Heart right ventricle (tissue), 16 donors: ENCODE measurements at regions not wholly inside any gene's neighbourhood (a gene's known extent, or its start where the extent isn't known, plus 50 kb on each side); places are given as distances from the start of the nearest gene placed in this dataset.

Experiments
- ATAC-seq, 8 donors: fragments of 200-7000 bp; cut with Tn5 transposase; one replicate each; pipeline ENCODE4 v1.9.1; 2020; ENCODE audit warnings: mild to moderate bottlenecking in 8 of 8, moderate library complexity in 8 of 8, moderate number of reproducible peaks in 1 of 8
- DNase-seq, 2 donors: peaks; one replicate each; pipeline ENCODE4 v3.0.0-alpha.2; 2020
- H3K27ac ChIP-seq, 10 donors: fragments of 200-600 bp; sonication (generic) in 2 of 10; one replicate each; pipeline versions ENCODE4 v1.5.0 to v1.8.0; 2020 to 2022; ENCODE audit warnings: mild to moderate bottlenecking in 3 of 10
- H3K27me3 ChIP-seq, 7 donors: fragments of 200-600 bp; one replicate each; pipeline ENCODE4 v1.8.0; 2021 to 2022; ENCODE audit warnings: mild to moderate bottlenecking in 2 of 7
- H3K36me3 ChIP-seq, 9 donors: fragments of 200-600 bp; sonication (generic) in 1 of 9; one replicate each; pipeline versions ENCODE4 v1.5.0 to v1.8.0; 2020 to 2022; ENCODE audit warnings: mild to moderate bottlenecking in 2 of 9
- H3K4me1 ChIP-seq, 9 donors: fragments of 200-600 bp; sonication (generic) in 1 of 9; one replicate each; pipeline versions ENCODE4 v1.5.0 to v1.8.0; 2020 to 2022; ENCODE audit warnings: mild to moderate bottlenecking in 4 of 9
- H3K4me3 ChIP-seq, 10 donors: fragments of 200-600 bp; sonication (generic) in 2 of 10; one replicate each; pipeline versions ENCODE4 v1.5.0 to v1.8.0; 2020 to 2022; ENCODE audit warnings: mild to moderate bottlenecking in 7 of 10, moderate library complexity in 2 of 10
- H3K9me3 ChIP-seq, 11 donors: fragments of 200-600 bp in 10 of 11; sonication (generic) in 2 of 11; one replicate each; pipeline versions ENCODE4 v1.5.0 to v1.8.0; 2013 to 2022; ENCODE audit warnings: mild to moderate bottlenecking in 2 of 11, control low read depth in 1 of 11, moderate library complexity in 1 of 11
- CTCF ChIP-seq, 9 donors: fragments of 200-600 bp; sonication (generic) in 2 of 9; IDR thresholded peaks; one replicate each; pipeline versions ENCODE4 v1.5.0 to v1.8.0; 2021 to 2022; ENCODE audit warnings: antibody characterized with exemption in 9 of 9, mild to moderate bottlenecking in 5 of 9, moderate library complexity in 1 of 9
- WGBS, 2 donors: extraction: QIAGEN DNeasy Blood & Tissue Kit; methylation state at CpG; one replicate each; pipeline ENCODE4 v1.1.7; 2013; ENCODE audit warnings: inconsistent platforms in 1 of 2; 5-methylcytosine and 5-hydroxymethylcytosine counted together
- intact Hi-C, 10 donors: fragments of 100-400 bp; cut with DNase I; formaldehyde crosslinking; loops; one replicate each; pipeline versions ENCODE4 v1.11.1 to v1.14.2; 2022
- donor health status: Arrhythmogenic right ventricular cardiomyopathy.
- donor health status: ischemic (EF 13 %, LVEDD 7.1; RV severe dilation, severe dysfunction).
- donor health status: healthy with polysubstance abuse.
- donor health status: DM: no; HTN: yes; CAD: no.
- donor health status: DM: no; HTN: no; CAD: no.
- donor health status: ischemic (EF 25% LVEDD 6.9; RV normal size, moderate dysfunction).
- donor health status: ischemic (EF 25% LVEDD 5.7; RV mildly dilated, moderate dysfunction).
- donor health status: healthy.
- donor health status: DM: yes; HTN: yes; CAD: no.
- donor health status: Ischemic cardiomyopathy.
- donor health status: ischemic (EF 35%, LVEDD 5.7; RV mildly dilated, moderate dysfunction).
- donor health status: nonischemic (EF 11% LVEDD 7.7; RV severe dilation, severe dysfunction).
- donor health status: DM: yes; HTN: yes; CAD: no.
- donor health status: PGD.
- donor health status: ischemic (EF 29% LVEDD 5.4; RV normal size, mild dysfunction).
- donor health status: nonischemic (EF 23%, LVEDD 6.1; RV moderate dilation, normal function).

GRCh38 chr2:136479696-136480095, 285.6 kb upstream of the THSD7B start:
- no peak overlapping the region for H3K27ac ChIP-seq
- DNase-seq (no peak), ATAC-seq (no peak)
- H3K27me3 ChIP-seq: peaks cover 0 to 5% (median 0%) of the 10 kb centered on the region in 7 donors
- intact Hi-C loops: no loop called here
- H3K9me3 ChIP-seq: peaks cover 0 to 23% (median 11%) of the 10 kb centered on the region in 11 donors
- no peak for TF ChIP-seq CTCF (IDR thresholded peaks at IDR 0.05)
- no peaks in the 10 kb centered on the region for H3K36me3 ChIP-seq
- 75 to 79% methylated on average over 2 of the region's 2 CpGs for WGBS, 2 donors
- H3K4me3 ChIP-seq: no peak overlapping the region
- no peaks in the 10 kb centered on the region for H3K4me1 ChIP-seq

GRCh38 chr2:136468799-136469369, 296.5 kb upstream of the THSD7B start:
- Histone ChIP-seq H3K4me3 (no peak overlapping the region), H3K4me1 (no peaks in the 10 kb centered on the region), H3K27me3 (peaks cover 0 to 13% (median 0%) of the 10 kb centered on the region in 7 donors), H3K9me3 (peaks cover 0 to 9% (median 0%) of the 10 kb centered on the region in 11 donors), H3K36me3 (no peaks in the 10 kb centered on the region), H3K27ac (no peak overlapping the region)
- TF ChIP-seq CTCF (IDR thresholded peaks at IDR 0.05): no peak
- no peak for DNase-seq
- ATAC-seq: no peak
- intact Hi-C loops: no loop called here
- 60 to 64% methylated on average over 7 of the region's 7 CpGs for WGBS, 2 donors

- ATAC-seq (no peak), DNase-seq (no peak)
- intact Hi-C loops: no loop called here
- Histone ChIP-seq H3K9me3 (no peaks in the 10 kb centered on the region), H3K27me3 (peaks cover 0 to 37% (median 4%) of the 10 kb centered on the region in 7 donors), H3K4me1 (no peaks in the 10 kb centered on the region), H3K36me3 (no peaks in the 10 kb centered on the region), H3K4me3 (no peak overlapping the region), H3K27ac (no peak overlapping the region)
- WGBS, 2 donors: 73 to 84% methylated on average over 1 of the region's 1 CpG
- TF ChIP-seq CTCF (IDR thresholded peaks at IDR 0.05): no peak
Observed at GRCh38 chr2:136452528-136452927, 312.8 kb upstream of the THSD7B start.

- peaks cover 0 to 29% (median 4%) of the 10 kb centered on the region in 7 donors for H3K27me3 ChIP-seq
- H3K4me1 ChIP-seq: no peaks in the 10 kb centered on the region
- 49 to 60% methylated on average over 7 of the region's 7 CpGs for WGBS, 2 donors
- no peak for TF ChIP-seq CTCF (IDR thresholded peaks at IDR 0.05)
- intact Hi-C loops: no loop called here
- DNase-seq (no peak), ATAC-seq (no peak)
- H3K27ac ChIP-seq: no peak overlapping the region
- H3K36me3 ChIP-seq: no peaks in the 10 kb centered on the region
- no peaks in the 10 kb centered on the region for H3K9me3 ChIP-seq
- H3K4me3 ChIP-seq: no peak overlapping the region
Observed at GRCh38 chr2:136448986-136449780, 316.2 kb upstream of the THSD7B start.
